SU-DHL-6 (cell line): ENCODE measurements at regions not wholly inside any gene's neighbourhood (a gene's known extent, or its start where the extent isn't known, plus 50 kb on each side); places are given as distances from the start of the nearest gene placed in this dataset.

Experiments
- H2AFZ ChIP-seq: fragments of 200-600 bp; sonication (generic); 2 replicates; pipeline ENCODE4 v1.6.1; 2014; ENCODE audit warnings: low read depth, mild to moderate bottlenecking, moderate library complexity, mixed read lengths, antibody characterized with exemption, low read length; ENCODE audit not compliant: severe bottlenecking
- H3F3A ChIP-seq: fragments of 200-600 bp; shearing (Covaris generic); 2 replicates; pipeline ENCODE4 v1.6.0; 2016; ENCODE audit warnings: antibody characterized with exemption, mild to moderate bottlenecking; ENCODE audit not compliant: insufficient read depth
- H3K27ac ChIP-seq: fragments of 200-600 bp; sonication (generic); 2 replicates; pipeline ENCODE4 v1.5.1; 2016; ENCODE audit warnings: low read depth, mild to moderate bottlenecking, low read length, moderate library complexity, mixed read lengths
- H3K27me3 ChIP-seq: fragments of 200-600 bp; sonication (generic), shearing (Covaris generic); 2 replicates; pipeline ENCODE4 v1.6.0; 2014; ENCODE audit warnings: mild to moderate bottlenecking, low read length
- H3K36me3 ChIP-seq: fragments of 200-600 bp; sonication (generic); 2 replicates; pipeline ENCODE4 v1.6.1; 2014; ENCODE audit warnings: mild to moderate bottlenecking, low read length, mixed read lengths
- H3K4me2 ChIP-seq: fragments of 300-600, 200-600 bp; shearing (Covaris generic), sonication (generic); 2 replicates; pipeline ENCODE4 v1.6.0; 2014; ENCODE audit warnings: low read length, low read depth, mild to moderate bottlenecking; ENCODE audit not compliant: poor library complexity, severe bottlenecking
- H3K4me3 ChIP-seq: fragments of 200-600 bp; sonication (generic); 2 replicates; pipeline ENCODE4 v1.5.1; 2014; ENCODE audit warnings: antibody characterized with exemption, low read length, mild to moderate bottlenecking, mixed read lengths; ENCODE audit not compliant: insufficient read depth, poor library complexity, severe bottlenecking
- H3K79me2 ChIP-seq: fragments of 200-600 bp; sonication (generic); 2 replicates; pipeline ENCODE4 v1.6.1; 2014; ENCODE audit warnings: mild to moderate bottlenecking, low read length, moderate library complexity; ENCODE audit not compliant: insufficient read depth
- H3K9ac ChIP-seq: fragments of 200-600 bp; sonication (generic); 2 replicates; pipeline ENCODE4 v1.7.0; 2014; ENCODE audit warnings: mild to moderate bottlenecking, low read length
- H3K9me2 ChIP-seq: fragments of 200-600 bp; sonication (generic); replicated peaks from 2 replicates; pipeline ENCODE4 v1.6.1; 2014; ENCODE audit warnings: low read length; ENCODE audit not compliant: insufficient read depth
- H3K9me3 ChIP-seq: fragments of 200-600 bp; sonication (generic); 2 replicates; pipeline ENCODE4 v1.6.1; 2014; ENCODE audit warnings: low read length, mixed read lengths; ENCODE audit not compliant: insufficient read depth
- H4K20me1 ChIP-seq: fragments of 200-600 bp; sonication (generic); 2 replicates; pipeline ENCODE4 v1.6.1; 2014; ENCODE audit warnings: low read depth, mild to moderate bottlenecking, antibody characterized with exemption, low read length, moderate library complexity, mixed read lengths
- EZH2phosphoT487 ChIP-seq: fragments of 200-600 bp; sonication (generic), shearing (Covaris generic); conservative IDR thresholded peaks from 2 replicates; pipeline ENCODE4 v1.6.1; 2018; ENCODE audit warnings: mild to moderate bottlenecking, antibody characterized with exemption, low read length, moderate library complexity, mixed read lengths
- TF ChIP-seq, protein P1 (sequence below): fragments of 200-600 bp; sonication (generic); IDR thresholded peaks from one replicate; pipeline ENCODE4 v1.5.1; 2017; ENCODE audit warnings: antibody characterized with exemption, mild to moderate bottlenecking, low read length, moderate library complexity; ENCODE audit not compliant: insufficient read depth, poor library complexity, severe bottlenecking

- no peaks in the 10 kb centered on the region; the same call in 1 of the 2 replicates for H3K9me2 ChIP-seq
- H3K4me2 ChIP-seq = no peak overlapping the region
- no peak for TF ChIP-seq EZH2phosphoT487
- TF ChIP-seq, protein P1, sequence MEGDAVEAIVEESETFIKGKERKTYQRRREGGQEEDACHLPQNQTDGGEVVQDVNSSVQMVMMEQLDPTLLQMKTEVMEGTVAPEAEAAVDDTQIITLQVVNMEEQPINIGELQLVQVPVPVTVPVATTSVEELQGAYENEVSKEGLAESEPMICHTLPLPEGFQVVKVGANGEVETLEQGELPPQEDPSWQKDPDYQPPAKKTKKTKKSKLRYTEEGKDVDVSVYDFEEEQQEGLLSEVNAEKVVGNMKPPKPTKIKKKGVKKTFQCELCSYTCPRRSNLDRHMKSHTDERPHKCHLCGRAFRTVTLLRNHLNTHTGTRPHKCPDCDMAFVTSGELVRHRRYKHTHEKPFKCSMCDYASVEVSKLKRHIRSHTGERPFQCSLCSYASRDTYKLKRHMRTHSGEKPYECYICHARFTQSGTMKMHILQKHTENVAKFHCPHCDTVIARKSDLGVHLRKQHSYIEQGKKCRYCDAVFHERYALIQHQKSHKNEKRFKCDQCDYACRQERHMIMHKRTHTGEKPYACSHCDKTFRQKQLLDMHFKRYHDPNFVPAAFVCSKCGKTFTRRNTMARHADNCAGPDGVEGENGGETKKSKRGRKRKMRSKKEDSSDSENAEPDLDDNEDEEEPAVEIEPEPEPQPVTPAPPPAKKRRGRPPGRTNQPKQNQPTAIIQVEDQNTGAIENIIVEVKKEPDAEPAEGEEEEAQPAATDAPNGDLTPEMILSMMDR = no peak
- no peak overlapping the region for H2AFZ ChIP-seq
- no peak overlapping the region for H3K4me3 ChIP-seq
- H3K79me2 ChIP-seq = no peaks in the 10 kb centered on the region
- no peaks in the 10 kb centered on the region for H3K36me3 ChIP-seq
- H3K27ac ChIP-seq = no peak overlapping the region
- no peaks in the 10 kb centered on the region for H4K20me1 ChIP-seq
- H3F3A ChIP-seq = no peaks in the 10 kb centered on the region
- no peak overlapping the region for H3K9ac ChIP-seq
- H3K27me3 ChIP-seq = no peaks in the 10 kb centered on the region
- no peaks in the 10 kb centered on the region for H3K9me3 ChIP-seq
Observed at GRCh38 chr9:118324706-118325105, 620.5 kb downstream of the TLR4 start.

GRCh38 chr9:118325757-118326156 lies 621.6 kb downstream of the TLR4 start:
- Histone ChIP-seq H3K4me2 (no peak overlapping the region), H3K36me3 (no peaks in the 10 kb centered on the region), H3K4me3 (no peak overlapping the region), H3K9me2 (no peaks in the 10 kb centered on the region), H3K27ac (no peak overlapping the region), H3K79me2 (no peaks in the 10 kb centered on the region), H2AFZ (no peak overlapping the region), H3K9ac (no peak overlapping the region), H4K20me1 (no peaks in the 10 kb centered on the region), H3F3A (no peaks in the 10 kb centered on the region), H3K27me3 (no peaks in the 10 kb centered on the region), H3K9me3 (no peaks in the 10 kb centered on the region)
- TF ChIP-seq, protein P1 = no peak
- TF ChIP-seq EZH2phosphoT487 = no peak

GRCh38 chr9:118326326-118326725 lies 622.1 kb downstream of the TLR4 start:
- no peaks in the 10 kb centered on the region for H3K79me2 ChIP-seq
- no peaks in the 10 kb centered on the region for H3F3A ChIP-seq
- no peaks in the 10 kb centered on the region for H3K9me2 ChIP-seq
- no peaks in the 10 kb centered on the region for H4K20me1 ChIP-seq
- no peak overlapping the region for H2AFZ ChIP-seq
- no peaks in the 10 kb centered on the region for H3K27me3 ChIP-seq
- H3K27ac ChIP-seq = no peak overlapping the region
- H3K36me3 ChIP-seq = no peaks in the 10 kb centered on the region
- H3K9ac ChIP-seq = no peak overlapping the region
- H3K9me3 ChIP-seq = no peaks in the 10 kb centered on the region
- no peak overlapping the region for H3K4me3 ChIP-seq
- no peak overlapping the region for H3K4me2 ChIP-seq
- TF ChIP-seq, protein P1 = no peak
- no peak for TF ChIP-seq EZH2phosphoT487
